PC-9 (cell line): ENCODE measurements at regions not wholly inside any gene's neighbourhood (a gene's known extent, or its start where the extent isn't known, plus 50 kb on each side); places are given as distances from the start of the nearest gene placed in this dataset.

Source experiments
- CTCF ChIP-seq: fragments of 200-600 bp; sonication (generic); conservative IDR thresholded peaks from 2 replicates; pipeline ENCODE4 v1.6.1; 2017; ENCODE audit warnings: mixed run types, antibody characterized with exemption, mild to moderate bottlenecking, moderate library complexity
- EZH2 ChIP-seq: fragments of 200-600 bp; sonication (generic); IDR thresholded peaks from 2 replicates; pipeline ENCODE4 v1.8.0; 2017; ENCODE audit warnings: antibody characterized with exemption, low read depth

DNA sequence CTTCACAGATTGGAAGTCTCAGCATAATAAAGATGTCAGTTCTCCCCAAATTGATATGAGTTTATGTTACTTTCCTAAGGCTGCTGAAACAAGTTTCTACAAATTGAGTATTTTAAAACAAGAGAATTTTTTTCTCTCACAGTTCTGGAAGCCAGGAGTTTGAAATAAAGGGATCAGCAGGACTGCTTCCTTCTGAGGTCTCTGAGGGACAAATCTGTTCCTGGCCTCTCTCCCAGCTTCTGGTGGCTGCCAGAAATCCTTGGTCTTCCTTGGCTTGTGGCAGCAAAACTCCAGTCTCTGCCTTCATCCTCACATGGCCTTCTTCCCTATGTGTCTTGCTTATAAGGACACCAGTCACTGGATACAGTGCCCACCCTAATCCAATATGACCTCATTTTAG is 136.1 kb downstream of the TFAP2A start:
- no peak for TF ChIP-seq CTCF
- TF ChIP-seq EZH2 = no peak
